Inferior parietal cortex (tissue), 1 donor: ENCODE measurements at regions not wholly inside any gene's neighbourhood (a gene's known extent, or its start where the extent isn't known, plus 50 kb on each side); places are given as distances from the start of the nearest gene placed in this dataset.
"Not testable (repeated sequence)": the region's sequence is repeated elsewhere in the genome, so short reads cannot be mapped to it uniquely, and the experiment has no call there.

Source experiments
- DNase-seq: peaks from one replicate; pipeline ENCODE4 v3.0.0-alpha.2; 2016; ENCODE audit errors: extremely low spot score

DNA sequence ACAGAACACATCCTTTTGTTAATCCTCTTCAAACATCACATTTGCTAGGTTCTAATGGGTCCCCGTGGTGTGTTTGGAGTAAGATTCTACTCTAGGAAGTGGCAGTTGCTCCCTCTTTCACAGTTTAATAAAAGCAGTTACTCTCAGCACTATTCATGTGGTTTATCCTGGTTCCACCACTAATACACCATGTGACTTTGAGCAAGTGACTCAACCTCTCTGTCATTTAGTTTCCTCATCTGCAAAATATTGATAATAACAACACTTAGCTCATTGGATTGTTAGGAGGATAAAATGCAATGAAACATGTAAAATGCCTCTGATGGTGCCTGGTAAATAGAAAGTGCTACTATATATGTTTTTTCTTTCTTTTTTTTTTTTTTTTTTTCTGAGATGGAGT, 488.0 kb upstream of the NOX3 start:
- no peak for DNase-seq

DNA sequence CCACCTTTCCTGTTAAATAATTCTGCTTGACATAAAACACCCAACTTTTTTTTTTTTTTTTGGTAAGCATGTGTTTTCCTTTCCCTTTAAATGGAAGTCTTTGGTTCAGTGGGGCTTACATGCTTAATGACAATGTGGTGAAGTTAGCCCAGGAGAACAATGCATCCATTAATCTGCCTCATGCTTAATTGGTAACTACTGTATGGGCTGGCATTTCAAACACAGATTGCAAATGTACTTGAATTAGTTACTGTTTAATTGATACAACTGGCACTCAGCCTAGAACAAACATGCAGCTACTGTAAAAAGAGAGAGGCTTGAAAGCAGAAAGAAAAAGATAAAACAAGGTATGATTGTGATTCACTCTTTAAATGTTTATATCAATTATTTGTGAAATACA, 483.6 kb upstream of the NOX3 start:
- no peak for DNase-seq

DNA sequence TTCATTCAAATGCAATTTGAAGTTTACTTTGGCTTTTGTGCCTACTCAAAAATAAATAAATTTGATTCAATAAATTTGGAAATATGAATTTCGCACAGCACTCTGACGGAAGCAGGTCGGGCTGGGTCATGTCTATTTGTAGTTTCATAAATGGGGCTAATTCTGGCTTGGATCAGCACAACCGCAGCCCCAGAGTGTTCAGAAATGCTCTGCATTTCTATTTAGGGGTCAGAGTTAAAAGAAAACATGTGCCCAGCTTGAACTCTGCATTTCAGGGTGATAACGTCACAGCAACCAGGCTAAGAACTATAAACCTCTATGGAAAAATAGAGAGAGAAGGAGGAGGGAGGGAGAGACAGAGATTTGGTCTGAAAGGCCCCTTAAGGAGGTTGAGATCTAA, 480.9 kb upstream of the NOX3 start:
- DNase-seq = no peak

DNA sequence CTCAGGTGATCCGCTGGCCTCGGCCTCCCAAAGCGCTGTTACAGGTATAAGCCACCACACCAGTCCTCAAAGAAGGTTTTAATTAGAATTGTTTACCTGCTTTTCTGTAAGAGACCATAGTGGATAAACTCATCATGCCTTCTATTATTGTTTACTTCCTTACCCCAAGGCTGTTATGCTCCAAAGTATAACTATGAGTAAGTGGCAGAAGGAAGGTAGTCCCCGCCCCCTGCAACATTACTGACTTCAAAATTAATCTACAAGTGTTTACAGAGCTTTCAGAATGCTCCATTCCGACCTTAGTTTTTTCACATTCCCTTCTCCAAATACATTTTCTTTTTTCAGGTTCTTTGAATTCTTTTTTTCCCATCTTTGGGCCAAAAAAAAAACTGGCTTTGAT, 480.5 kb upstream of the NOX3 start:
- no peak for DNase-seq

DNA sequence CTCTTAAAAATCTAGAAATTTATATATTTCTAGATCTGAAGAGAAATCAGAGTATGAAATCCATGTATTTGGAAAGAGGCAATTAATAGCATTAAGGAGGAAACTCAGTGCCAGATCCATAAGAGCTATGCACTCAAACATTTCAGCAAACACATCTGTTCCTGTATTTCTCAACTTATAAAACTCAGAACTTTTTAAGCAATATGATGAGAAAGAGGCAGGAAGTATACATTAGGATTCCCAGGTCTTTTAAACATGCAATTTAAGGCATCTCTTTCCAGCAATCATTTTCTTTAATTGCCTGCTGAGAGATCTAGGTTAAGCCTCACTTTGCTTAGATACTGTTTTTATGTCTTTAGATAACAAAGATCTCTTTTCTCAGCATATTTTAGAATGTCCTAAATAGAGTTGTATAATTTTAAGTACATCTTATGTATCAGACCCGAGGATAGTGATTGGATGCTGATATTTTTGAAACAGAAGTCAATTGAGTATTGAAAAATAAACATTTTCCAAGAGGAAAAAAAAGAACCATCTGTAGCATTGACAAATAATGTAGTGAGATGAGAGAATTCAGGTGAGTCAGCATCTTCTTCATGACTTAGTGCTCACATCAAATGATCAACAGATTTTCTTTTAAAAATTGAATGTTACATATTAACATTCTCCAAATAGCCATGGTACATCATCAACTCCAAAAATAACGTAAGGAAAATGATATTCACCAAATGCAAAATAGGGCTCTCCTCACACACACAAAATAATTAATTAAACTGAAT, 461.4 kb upstream of the NOX3 start:
- no peak for DNase-seq

DNA sequence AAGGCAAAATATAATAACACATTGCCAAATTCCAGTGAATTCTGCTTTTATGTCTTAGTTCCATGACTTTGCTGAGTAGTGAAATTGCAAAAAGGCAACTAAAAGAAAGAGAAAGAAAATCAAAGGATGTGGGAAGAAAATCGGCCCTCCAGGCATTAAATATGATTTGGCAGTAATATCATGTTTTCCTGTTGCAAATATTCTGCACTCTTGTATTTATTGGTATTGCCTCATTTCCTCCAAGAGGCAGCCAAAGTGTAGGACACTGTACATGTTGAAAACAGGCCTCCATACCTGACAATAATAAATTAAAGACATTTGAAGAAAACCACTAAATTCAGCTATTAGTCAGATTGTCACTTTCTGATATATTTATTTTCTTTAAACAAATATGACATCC, 460.0 kb upstream of the NOX3 start:
- no peak for DNase-seq

DNA sequence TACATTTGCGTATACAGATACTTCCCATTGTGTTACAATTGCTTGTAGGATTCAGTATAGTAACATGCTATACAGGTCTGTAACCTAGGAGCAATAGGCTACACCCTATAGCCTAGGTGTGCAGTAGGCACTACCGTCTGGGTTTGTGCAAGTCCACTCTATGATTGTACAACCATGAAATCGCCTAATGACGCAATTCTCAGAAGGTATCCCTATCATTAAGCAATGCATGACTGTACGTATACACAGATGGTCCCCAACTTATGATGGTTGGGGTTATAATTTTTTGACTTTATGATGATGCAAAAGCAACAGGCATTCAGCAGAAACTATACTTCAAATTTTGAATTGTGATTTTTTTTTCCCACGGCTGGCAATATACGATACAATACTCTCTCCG, 458.2 kb upstream of the NOX3 start:
- no peak for DNase-seq

DNA sequence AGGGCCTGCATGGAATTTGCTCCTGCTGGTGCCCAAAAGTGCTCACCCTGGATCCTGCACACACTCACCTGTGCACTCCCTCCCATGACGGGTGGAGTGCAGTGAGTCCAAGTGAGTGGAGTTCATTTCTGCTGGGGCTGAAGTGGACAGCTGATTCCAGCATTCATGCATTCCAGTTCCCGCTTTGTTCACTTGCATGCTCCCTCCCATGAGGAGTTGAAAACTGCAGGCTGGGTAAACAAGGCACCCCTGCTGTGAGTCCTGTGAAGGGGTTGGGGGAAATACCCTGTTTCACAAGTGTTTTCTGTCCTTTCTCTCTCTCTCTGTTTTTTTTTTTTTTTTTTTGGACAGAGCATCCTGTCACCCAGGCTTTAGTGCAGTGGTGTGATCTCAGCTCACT, 454.1 kb upstream of the NOX3 start:
- no peak for DNase-seq

DNA sequence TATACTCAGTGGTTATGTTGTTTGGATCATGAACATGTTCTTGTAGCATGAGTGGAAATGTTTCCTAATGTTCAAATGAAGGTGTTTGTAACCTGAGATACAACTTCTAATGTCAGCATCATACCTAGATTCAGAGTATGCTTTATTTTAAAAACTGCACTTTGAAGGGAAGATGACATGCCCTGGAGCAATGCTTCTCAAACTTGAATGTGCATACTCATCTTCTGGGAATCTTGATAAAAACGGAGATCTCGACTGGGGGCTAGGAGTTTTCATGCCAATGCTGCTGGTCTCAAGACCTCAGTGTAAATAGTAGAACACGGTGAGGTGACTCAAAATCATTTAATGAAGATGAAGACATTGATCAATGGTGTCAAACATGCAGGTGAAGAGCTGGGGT, 440.0 kb upstream of the NOX3 start:
- no peak for DNase-seq

DNA sequence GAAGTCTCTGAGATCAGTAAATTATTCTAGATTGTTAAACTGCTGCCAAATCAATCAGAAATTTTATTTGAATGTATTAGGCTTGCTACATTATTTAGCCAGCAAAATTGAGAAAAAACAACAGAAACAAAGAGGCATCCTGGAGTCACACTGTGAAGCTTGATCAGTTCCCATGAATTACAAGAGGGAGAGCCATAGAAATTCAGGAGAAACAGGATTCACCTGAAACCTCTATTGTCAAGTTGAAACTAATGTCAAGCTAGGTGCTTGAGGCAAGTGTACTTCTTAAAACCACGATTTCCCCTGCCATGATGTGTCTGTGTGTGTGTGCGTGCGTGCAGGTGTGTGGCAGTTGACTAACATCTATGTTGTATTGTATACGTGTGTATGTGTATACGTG, 439.1 kb upstream of the NOX3 start:
- DNase-seq = no peak

DNA sequence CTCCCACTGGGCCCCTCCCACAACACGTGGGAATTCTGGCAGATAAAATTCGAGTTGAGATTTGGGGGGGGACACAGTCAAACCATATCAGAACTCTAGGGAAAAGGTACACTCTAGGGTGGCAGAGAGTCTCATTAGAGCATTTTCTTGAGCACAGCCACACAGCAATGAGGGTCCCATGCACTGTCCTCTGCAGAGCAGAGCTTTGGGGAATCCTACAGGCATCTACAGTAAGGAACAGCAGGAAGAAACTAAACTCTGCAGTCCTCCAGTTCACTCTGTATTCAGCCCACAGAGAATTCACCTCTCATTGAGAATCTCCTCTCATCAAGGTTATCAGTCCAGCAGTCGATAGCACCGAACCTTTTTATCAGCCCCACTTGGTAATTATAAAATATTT, 438.6 kb upstream of the NOX3 start:
- no peak for DNase-seq

DNA sequence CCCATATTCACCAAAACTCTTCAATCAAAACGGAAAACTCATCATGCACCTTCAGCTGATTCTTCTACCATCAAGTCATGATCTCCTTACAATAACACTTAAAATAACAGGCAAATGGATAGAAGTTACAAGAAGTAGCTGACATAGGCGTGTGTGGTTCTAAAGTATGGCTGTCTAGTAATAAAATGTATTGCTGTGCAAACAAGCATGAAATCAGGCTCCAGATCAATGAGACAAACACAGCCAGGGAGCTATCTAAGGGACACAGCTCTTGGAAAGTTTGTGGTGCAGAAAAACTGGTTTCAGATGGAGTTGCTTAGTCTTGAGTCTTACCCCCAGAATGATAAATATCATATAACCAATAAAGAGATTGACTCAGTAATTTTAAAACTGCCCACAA, 434.8 kb upstream of the NOX3 start:
- DNase-seq = no peak

DNA sequence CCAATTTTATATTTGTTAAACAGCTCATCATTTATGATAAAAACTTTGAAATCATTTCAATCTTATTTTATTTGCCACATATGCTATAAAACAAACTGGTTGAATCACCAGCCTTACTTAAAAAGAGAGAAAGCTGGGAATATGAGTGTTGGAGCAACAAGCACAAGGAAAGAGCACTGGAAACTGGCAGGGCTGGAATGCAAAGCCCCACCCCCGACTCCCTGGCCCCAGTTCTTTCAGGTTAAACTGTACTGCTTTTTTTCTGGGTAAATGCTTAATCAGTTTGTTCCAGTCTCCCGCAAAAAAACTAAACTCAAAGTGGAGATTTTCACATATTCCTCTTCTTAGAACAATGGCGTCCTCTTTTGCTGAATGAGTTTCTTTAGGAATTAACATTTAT, 433.8 kb upstream of the NOX3 start:
- DNase-seq = no peak

DNA sequence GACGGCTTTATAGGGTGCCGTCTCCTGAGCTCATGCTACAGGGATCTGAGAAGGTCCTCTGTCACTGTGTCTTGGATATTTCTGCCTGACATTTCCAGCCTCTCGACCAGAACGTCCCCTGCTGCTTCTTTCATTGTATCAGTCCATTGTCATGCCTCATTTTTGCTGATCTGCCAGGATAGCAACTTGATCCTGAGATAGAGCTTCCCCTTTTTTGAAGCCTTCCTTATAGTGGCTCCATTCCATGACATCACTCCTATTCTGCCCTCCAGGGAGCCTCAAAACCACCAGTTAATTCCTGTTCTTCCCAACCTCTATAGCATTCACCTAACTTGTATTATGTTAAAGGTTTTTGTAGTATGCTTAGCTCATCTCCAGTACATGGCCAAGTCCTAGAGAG, 431.8 kb upstream of the NOX3 start:
- no peak for DNase-seq

DNA sequence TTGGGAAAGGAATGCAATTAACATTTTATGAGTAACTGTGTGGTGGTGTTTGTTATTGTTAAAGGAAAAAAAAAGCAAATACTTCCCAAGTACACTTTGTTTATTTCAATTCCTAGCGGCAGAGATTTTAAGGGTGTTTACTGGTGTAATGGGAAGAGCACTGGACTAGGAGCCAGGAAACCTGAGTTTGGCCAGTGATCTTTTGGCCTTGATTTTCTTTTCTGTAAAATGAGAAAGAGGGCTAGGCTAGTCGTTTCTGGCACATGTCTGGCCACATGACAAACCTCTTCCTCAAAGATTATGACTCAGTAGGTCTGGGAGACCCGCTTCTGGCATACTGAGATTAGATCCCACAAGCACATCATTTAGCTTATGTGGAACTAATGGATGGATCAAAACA, 428.1 kb upstream of the NOX3 start:
- no peak for DNase-seq

DNA sequence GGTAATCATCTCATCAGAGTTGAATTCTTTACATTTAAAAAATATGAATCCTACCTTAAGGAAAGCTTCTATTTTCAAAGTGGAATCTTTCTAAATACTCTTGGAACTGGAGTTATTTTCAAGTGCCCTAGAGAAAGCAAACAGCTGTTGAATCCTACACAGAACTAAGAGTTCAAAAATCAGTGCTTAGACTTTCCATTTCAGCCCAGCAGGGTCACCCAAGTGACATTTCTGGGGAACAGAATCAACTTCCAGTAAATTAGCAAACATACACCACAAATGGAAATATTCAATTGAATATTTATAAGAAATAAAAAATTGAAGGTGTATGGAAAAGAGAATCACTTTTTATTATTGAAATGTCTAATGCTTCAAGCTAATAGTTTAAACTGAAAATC, 427.7 kb upstream of the NOX3 start:
- no peak for DNase-seq

DNA sequence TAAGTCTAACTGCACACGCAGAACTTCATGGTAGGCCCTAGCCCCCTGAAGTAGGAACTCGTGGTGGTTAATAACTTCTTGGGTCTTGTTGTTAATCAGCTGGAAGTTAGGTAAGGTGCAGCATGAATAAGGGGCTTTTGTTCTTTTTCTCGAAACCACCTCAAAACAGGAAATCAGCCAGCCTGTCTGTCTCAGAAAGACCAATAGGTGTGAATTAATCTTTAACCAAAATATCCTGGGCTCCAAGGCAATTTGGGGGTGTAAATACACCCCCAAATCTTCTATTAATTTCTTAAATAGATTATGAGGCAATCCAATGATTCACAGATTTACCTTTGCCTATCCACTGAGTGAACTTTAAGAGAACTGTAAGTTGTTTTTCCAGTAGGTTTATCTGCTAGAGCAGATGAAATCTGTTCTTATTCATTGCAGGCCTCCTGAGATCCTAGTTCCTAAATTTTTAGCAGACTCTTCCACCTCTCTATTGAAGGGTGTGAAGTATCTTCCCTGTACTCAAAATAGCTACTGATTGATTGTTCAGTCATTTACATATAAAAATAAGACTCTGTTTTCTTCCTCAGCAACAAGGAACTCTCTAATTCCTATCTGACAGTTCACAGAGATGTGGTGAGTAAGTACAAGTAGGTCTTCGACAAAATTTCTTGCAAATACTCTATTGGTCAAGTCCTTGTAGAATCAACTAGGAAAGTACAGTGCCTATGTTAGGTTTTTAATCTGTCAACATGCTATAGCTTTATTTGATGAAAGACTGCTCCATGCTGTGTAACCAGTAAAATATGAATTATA, 427.1 kb upstream of the NOX3 start:
- no peak for DNase-seq

DNA sequence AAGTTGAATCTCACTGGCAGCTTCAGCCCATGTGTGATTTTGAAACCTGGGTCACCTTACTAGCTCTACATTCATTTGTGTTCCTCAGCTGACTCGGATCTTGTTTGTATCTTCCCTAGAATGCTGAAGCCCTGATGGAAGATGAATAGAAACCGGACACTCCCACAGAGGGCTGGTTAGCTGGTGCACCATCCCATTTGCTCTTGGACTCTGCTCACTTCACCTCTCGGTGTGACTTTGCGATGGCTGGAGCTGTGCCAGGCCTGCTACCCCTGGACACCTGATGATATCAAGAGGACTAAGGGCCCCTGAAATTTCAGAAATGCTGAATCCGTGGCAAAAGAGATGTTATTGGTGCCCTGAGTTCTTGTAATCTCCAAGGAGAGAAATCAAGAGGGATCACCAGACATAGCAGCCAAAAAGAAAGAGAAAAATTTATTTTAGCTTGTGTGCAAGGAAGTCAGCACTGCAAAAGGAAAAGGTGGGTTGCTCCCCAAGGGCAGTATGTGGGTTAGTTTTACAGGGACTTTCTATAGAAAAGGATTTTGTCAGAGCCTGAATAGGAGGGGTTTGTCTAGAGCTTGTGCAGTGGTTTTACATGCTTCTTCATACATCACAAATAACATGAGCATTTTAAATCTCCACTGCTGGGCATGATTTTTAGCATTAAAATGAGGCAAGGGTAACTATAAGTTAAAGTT, 426.3 kb upstream of the NOX3 start:
- DNase-seq = no peak

DNA sequence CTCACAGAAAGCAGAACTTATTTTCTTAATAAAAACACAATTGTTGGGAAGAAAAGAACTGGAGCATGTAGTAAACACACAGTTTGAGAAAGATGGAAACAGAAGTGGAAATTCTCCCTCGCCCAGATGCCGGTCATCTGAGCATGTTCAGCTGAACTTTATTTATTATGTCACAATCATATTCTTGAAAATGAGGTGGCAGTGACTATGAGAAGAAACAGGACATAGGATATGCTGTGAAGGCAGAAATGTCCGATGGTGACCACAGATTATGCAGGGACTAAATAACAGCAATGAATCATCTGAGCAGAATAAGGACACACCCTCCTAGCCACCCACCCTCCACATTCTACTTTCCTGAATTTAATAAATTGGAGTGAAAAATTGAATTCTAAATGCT, 425.3 kb upstream of the NOX3 start:
- no peak for DNase-seq

DNA sequence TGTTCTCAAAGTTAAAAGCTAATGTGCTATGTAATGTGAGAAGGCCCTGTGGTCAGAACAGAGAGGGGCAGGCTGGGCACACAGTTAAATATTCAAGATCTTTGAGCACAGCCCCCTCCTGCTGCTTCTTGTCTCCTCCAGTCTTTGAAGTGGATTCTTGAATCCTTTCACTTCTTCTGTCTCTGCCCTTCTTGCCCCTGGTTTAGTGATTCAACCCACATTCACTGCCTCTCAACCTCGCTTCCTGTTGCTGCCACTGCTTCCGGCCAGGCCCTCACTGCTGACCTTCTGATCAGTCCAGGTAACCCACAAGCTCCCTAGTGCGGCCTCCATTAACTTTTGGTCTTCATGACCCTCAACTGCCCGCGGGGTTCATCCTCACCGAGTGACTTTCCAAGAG, 417.3 kb upstream of the NOX3 start:
- no peak for DNase-seq

DNA sequence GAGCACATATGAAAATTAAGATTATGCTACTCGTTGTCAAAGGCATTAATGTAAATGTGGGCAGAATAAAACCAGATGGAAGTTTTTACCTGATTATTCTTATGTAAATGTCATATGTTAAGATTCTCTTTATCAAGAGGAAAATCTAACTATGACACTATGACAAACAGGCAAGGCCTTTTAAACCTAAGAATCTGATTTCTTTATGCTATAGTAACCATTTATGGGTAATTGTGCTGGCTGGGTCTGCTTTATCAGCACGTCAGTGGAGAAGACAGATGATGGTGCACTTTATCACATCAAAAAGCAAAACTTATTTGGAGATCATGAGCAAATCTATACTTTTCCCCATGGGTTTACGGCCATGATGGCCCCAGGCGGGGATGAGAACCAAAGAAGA, 412.0 kb upstream of the NOX3 start:
- no peak for DNase-seq

DNA sequence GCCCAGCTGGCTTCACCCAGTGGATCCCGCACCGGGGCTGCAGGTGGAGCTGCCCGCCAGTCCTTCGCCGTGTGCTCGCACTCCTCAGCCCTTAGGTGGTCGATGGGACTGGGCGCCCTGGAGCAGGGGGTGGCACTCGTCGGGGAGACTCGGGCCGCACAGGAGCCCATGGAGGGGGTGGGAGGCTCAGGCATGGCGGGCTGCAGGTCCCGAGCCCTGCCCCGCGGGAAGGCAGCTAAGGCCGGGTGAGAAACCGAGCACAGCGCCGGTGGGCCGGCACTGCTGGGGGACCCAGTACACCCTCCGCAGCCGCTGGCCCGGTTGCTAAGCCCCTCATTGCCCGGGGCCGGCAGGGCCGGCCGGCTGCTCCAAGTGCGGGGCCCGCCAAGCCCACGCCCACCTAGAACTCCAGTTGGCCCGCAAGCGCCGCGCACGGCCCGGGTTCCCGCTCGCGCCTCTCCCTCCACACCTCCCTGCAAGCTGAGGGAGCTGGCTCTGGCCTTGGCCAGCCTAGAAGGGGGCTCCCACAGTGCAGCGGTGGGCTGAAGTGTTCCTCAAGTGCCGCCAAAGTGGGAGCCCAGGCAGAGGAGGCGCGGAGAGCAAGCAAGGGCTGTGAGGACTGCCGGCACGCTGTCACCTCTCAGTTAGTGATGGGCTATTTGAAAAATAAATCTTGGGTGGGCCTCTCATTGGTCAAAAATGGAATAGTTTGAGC, 411.2 kb upstream of the NOX3 start:
- not testable (repeated sequence) for DNase-seq
